ENCODE measurements at regions not wholly inside any gene's neighbourhood (a gene's known extent, or its start where the extent isn't known, plus 50 kb on each side); places are given as distances from the start of the nearest gene placed in this dataset.

GRCh38 chr13:40377783-40378182 lies 288.7 kb downstream of the FOXO1 start:
- no peak for DNase-seq

- no peak for DNase-seq
Measured at GRCh38 chr13:40379196-40379595, 287.2 kb downstream of the FOXO1 start.

DNA sequence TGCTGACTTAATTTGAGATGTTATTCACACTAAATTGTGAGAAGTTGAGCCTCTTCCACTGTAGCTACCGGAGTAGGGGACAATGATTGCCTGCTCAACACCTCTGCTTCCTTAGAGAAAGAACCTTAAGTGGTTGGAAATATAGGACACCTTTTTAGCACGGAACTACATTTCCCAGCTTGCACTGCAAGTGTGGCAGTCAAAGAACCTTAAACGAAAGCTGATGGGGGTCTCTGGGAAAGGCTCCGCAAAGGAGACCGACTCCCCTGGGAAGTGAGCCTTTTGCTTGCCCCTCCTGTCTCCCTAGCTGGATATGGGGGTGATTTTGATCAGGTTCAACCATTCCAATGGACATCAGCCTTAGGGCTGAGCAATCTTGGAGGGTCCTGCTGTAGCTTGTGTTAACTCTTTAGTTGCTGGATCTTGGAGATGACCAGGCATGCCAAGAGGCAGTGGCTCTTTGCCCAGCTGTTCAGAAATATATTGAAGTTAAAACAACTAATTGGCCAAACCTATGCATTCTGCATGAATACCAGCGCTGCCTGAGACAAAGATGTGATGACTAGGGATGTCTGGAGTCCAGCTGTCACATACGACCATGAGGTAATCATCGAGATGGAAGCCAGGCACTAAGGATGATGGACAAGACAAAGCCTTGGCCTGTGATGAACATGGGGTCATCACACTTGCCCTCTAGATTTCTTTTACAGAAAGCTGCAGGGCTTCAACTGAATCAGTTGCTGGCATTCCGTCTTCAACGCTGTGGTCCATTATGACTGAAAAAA lies 286.5 kb downstream of the FOXO1 start:
- no peak for DNase-seq

DNA sequence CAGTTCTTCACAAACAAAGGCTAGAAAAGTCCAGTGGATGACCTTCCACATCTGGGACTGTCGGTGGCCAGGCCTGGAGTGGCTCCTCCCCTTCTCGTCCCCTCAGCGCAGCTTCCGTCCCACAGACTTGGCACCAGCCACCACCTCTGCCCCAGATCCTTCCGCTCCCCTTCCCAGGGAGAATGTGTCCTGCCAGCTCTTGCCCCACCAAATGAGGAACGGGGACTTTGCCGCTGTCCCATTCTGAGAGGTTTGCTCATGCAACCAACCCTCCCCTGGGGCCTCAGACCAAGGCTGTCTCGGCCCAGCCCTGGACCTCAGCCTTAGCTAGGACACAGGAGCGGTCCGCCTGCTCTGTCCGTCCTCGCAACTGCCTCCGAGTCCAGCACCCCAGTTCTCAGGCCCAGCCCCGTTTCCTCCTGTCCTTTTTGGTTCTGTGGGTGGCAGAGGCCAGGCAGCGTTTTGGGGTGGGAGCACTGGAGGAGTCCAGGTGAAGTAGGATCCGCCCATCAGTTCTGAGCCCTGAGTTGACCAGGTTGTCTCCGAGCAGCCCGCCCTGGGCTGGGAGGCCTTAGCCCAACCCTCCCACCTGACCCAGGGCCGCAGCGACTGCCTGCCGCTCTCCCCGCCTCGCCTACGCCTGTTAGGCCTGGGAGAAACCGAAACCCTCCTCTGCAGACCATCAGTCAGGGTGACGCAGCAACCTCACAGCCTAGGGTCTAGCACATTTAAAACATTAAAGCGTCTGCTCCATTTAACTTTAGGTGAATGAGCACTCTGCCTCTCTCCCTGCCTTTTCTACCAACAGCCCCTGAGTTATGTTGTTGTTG lies 284.3 kb downstream of the FOXO1 start:
- DNase-seq = no peak

DNA sequence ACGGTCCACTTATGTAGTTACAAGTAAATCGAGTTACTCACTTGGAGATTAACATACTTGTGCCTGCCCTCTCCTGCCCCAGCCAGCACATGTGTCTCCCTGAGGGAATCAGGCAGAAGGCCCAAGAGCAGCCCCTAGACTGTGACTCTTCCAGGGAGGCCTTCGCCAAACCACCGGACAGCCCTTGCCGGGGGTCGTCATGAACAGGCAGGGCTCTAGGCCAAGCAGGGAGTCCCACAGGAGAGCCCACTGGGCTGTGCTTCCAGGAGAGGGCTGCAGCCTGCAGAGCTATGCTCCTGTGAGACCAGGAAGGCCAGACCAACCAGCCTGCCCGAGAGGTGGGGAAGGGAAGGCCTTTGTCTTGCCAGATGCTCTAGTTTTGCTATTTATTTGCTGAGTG lies 283.3 kb downstream of the FOXO1 start:
- DNase-seq = no peak

- no peak for DNase-seq
Measured at GRCh38 chr13:40383885-40384284, 282.6 kb downstream of the FOXO1 start.

DNA sequence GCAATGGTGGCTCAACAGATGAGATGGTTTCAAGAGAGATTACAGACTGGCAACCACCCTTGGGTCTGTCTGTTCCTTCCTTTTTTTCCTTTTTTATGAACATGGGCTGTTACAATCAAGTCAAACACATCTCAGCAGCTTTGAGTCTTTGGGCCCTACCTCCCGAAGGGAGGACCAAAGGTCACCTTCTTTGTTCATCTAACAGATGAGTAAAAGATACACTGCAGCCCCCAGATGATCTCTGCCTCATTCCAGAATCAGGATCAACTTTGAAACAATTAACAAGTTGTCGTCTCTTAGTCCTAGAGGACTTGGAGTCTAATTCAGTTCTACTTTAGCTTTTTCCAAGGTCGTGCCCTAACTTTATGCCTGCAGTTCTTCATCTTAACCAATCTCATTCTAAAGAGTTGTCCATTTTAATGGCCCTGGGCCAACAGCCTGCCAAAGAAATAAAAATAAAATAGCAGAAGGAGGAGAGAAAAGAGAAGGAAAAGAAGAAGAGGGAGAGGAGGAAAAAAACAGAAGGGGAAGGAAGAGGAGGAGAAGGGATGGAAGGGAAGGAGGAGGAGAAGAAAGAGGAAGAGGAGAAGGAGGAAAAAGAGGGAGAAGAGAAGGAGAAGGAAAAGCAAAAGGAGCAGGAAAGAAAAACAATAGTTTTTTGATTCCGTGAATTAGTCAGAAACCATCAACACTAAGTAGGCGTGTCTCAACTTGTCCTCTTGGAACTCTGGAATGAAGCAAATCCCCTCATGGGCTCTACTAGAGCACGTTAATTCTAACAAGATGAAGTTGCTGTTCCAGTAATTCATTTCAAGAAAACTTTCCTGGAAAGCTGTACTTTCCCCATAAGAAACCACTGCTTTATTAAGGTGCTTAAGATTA lies 281.2 kb downstream of the FOXO1 start:
- DNase-seq = no peak

- DNase-seq = no peak
Measured at GRCh38 chr13:40385858-40386180, 280.6 kb downstream of the FOXO1 start.

DNA sequence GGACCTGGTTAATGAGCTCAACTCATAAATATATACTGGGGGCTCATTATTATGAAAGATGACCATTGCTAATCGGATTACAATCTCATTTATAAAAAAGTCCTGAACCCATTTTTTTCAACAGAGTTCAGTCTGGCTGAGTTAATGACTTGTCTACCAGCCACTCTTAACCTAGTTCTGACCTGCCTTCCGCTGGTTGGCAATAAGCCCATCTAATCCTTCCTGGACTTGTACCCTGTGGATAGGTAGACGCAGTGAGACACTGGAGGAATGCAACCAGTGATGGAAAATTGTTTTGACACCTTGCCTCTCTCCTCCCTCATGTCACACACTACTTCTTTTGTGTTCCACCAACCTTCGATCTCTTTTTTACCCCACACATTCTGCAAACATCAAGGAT lies 279.9 kb downstream of the FOXO1 start:
- DNase-seq = no peak

DNA sequence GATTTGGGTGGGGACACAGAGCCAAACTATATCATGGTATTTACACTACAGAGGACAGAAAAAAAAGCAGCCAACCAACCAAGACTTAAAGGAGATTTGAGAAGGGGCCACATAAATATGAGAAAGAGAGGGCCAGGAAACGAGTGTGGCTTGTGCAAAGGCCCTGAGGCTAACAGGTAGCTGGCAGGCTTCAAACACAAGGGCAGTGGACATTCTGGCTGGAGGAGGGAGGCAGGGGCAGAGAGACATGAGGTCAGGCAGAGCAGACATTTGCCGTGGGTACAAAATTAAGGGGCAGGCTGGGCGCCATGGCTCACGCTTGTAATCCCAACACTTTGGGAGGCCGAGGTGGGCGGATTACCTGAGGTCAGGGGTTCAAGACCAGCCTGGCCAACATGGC lies 278.7 kb downstream of the FOXO1 start:
- DNase-seq = no peak

- DNase-seq = no peak
Measured at GRCh38 chr13:40388617-40389016, 277.8 kb downstream of the FOXO1 start.

GRCh38 chr13:40389081-40389641 lies 277.3 kb downstream of the FOXO1 start:
- no peak for DNase-seq

DNA sequence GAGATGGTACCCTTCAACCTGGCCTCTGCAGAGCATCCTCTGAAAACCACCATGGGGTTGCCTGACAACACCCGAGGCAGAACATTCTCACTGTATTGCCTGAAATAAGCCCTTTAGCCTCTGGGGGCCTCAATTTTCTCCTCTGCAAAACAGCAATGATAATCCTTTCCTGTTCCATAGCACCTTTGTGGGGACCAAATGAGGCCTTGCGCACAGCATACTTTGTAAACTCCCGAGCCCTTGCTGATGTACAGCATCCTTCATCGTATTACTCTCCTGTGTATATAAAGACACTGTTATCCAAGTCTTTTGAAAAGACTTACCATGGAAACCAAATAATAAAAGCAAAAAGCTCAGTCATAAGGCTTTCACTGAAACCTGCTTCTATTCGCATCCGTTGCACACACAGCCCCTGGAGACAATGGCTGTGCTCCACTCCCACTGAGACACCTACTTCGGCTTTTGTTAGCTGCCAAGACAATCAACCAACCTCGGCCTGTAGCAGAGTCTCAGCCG lies 276.0 kb downstream of the FOXO1 start:
- peak; percentile 27 to 46 for DNase-seq

GRCh38 chr13:40391788-40392187 lies 274.7 kb downstream of the FOXO1 start:
- DNase-seq = no peak

DNA sequence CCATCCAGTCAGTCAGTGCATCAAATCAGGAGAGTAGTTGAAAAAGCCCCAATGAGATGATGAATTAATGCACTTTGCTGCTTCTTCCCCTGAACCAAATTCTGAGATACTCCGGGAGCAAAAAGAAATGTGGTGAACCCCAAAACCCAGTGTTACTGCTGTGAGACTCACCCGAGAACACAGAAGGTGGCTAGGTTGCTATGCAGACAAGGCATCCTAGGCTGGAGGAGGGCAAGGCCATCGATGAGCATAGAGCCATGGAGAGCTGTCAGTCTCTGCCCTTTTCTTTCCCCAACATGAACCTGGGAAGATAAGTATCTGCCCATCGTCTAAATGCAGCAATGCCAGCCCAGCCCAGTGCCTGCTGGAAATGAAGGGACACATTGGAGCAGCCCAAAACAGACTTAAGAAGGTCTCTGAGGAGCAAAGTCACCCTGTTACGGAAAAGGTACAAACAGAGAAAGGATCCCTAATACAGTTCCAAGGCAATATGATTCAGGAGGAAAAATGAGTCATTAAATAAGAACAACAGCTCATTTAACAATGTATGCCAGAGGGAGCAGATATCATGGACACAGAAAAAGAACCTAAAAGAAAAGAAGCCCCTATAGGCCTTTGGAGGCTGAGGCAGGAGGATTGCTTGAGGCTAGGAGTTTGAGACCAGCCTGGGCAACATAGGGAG lies 272.0 kb downstream of the FOXO1 start:
- DNase-seq = no peak

GRCh38 chr13:40398065-40398464 lies 268.4 kb downstream of the FOXO1 start:
- DNase-seq = no peak

- DNase-seq = no peak
Measured at GRCh38 chr13:40399756-40400155, 266.7 kb downstream of the FOXO1 start.

DNA sequence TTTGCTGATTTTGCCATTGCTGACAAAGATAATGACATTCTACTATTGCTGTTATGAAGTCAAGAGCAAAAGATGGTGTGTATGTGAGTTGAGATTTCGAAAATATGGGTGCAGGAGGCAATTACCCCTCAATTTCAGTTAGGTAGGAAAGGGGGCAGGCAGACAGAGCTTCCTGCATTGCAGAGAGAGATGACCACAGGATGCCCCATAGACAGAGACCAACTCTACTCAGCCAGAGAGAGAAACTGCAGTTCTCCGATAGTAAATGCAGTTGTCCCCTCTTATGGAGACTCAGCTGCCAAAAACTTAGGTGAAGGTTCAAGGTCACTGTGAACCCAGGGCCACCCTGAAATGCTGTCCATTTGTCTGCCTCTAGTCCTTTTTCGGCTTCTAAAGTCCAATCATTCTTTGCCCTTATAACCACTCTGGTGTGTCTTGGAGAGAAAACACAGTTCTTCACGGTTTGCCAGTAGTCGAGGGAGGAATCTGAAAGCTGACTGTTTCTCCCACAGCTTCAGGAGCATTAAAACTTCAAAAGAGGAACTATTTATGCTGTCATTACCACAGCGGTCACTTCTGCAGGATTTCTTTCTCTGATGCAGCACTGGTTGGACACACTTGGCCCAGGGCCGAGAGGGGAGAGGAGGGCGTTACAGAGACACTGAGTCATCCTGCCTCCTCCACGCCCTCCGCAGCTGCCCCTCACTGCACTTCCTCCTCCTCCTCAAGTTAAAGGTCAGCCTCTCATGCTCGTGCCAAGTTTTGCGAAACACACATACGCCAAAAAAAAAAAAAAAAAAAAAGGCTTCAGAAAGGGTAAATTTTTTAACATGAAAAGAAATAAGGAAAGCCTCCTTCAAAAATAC lies 264.3 kb downstream of the FOXO1 start:
- DNase-seq = no peak

- no peak for DNase-seq
Measured at GRCh38 chr13:40402931-40403431, 263.5 kb downstream of the FOXO1 start.

DNA sequence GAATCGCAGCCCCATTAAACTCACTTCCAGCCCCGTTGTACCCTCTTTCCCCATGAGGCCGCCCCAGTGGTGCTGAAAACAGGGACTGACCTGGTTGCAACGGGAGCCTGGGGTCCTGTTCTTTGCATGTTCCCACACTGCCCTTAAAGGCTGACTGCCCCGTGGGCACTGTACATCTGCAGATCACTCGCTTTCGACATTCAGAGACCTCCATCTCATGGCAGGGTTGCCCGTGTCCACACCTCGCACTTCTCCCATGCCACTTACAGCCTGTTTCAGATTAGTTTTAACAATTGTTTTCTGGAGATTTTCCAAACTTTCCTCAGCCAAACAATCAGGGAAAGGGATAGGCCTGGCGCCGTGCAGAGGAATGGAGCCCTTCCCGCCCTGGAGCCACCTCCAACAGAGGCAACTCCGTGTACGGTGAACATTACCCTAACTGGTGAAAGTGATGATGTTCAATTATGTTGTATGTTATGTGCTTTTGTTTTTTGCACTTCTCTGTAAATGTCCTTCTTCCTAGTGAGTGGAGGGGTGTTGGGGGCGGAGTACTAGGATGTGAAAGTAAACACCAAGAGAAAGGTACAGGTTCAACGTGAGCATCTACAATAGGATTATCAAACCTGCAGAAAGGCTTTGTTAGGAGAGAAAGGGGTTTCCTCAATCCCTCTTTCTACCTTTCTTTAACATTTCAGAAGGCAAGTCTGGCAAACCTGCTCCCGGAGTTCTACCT lies 262.8 kb downstream of the FOXO1 start:
- DNase-seq = no peak

Data from NCI-H1930 (cell line).